Peyer's patch (tissue), 4 donors: ENCODE measurements at regions not wholly inside any gene's neighbourhood (a gene's known extent, or its start where the extent isn't known, plus 50 kb on each side); places are given as distances from the start of the nearest gene placed in this dataset.

Source experiments
- DNase-seq, 3 donors: peaks; one replicate each; pipeline ENCODE4 v3.0.0-alpha.2; 2017 to 2019
- H3K27ac ChIP-seq, 4 donors: fragments of 200-600 bp; sonication (generic); one replicate each; pipeline ENCODE4 v1.5.1; 2016 to 2019
- H3K27me3 ChIP-seq, 2 donors: fragments of 200-600 bp; sonication (generic); one replicate each; pipeline ENCODE4 v1.5.1; 2019
- H3K36me3 ChIP-seq, 3 donors: fragments of 200-600 bp; sonication (generic); one replicate each; pipeline ENCODE4 v1.5.1; 2016 to 2019
- H3K4me1 ChIP-seq, 4 donors: fragments of 200-600 bp; sonication (generic); one replicate each; pipeline ENCODE4 v1.5.1; 2016 to 2019
- H3K4me3 ChIP-seq, 4 donors: fragments of 200-600 bp; sonication (generic); 1 replicate in 3 of 4; 2 replicates in 1 of 4; pipeline ENCODE4 v1.5.1; 2016 to 2019; ENCODE audit warnings: mild to moderate bottlenecking in 1 of 4
- H3K9me3 ChIP-seq, 4 donors: fragments of 200-600 bp; sonication (generic); one replicate each; pipeline ENCODE4 v1.5.1; 2016 to 2019; ENCODE audit warnings: mild to moderate bottlenecking in 1 of 4
- CTCF ChIP-seq, 6 experiments: fragments of 450-650 bp in 4 of 6; fragments of 200-600 bp in 2 of 6; sonication (generic) in 1 of 6; IDR thresholded peaks; one replicate each; pipeline ENCODE4 v1.5.1; 2017 to 2019; ENCODE audit warnings: antibody characterized with exemption in 6 of 6, mild to moderate bottlenecking in 3 of 6, moderate library complexity in 1 of 6
- POLR2A ChIP-seq, 2 donors: fragments of 450-650 bp; IDR thresholded peaks; one replicate each; pipeline ENCODE4 v1.5.1; 2017; ENCODE audit warnings: antibody characterized with exemption in 2 of 2, mild to moderate bottlenecking in 2 of 2, moderate library complexity in 2 of 2

DNA sequence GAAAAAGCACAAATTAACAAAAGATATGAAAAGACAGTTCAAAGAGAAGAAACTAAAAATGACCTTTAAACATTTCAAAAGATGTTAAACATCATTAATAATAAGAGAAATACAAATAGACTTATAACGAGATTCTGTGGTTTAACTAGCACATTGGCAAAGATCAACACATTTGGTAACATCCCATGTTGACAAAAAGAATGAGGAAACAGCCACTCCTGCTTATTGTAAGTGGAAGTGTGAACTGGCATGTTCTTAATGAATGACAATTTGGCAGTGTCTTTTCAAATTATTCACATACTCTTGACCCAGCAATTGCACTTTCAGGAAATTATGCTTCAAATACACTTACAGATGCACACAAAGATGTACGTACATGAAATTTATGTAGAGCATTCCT is 176.3 kb downstream of the TLE1 start:
- TF ChIP-seq POLR2A (IDR thresholded peaks at IDR 0.05) (no peak), CTCF (IDR thresholded peaks at IDR 0.05) (no peak)
- H3K9me3 ChIP-seq = no peaks in the 10 kb centered on the region
- H3K27ac ChIP-seq = no peak overlapping the region
- no peak for DNase-seq
- H3K4me1 ChIP-seq = no peaks in the 10 kb centered on the region
- H3K4me3 ChIP-seq = no peak overlapping the region
- H3K27me3 ChIP-seq = no peaks in the 10 kb centered on the region
- no peaks in the 10 kb centered on the region for H3K36me3 ChIP-seq

DNA sequence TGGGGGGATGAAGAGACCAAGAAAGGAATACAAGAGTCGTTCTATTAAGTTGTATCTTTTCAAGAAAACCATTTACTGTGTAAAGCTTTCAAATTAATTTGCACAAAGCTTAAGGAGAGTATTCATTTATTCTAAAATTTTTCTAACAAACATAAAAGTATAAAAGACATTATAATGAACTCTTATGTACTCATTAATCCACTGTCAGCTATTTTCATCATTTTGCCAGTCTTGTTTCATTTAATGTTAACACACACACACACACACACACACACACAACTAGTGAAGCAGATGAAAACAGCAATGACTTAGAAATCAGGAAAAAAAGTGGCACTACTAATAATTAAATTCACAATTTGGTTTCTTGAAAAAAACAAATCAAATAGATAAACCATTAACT is 176.7 kb downstream of the TLE1 start:
- DNase-seq = no peak

GRCh38 chr9:81508476-81508875 is 180.9 kb downstream of the TLE1 start:
- Histone ChIP-seq H3K4me3 (no peak overlapping the region), H3K9me3 (no peaks in the 10 kb centered on the region), H3K4me1 (no peaks in the 10 kb centered on the region), H3K27me3 (no peaks in the 10 kb centered on the region), H3K27ac (no peak overlapping the region), H3K36me3 (no peaks in the 10 kb centered on the region)
- TF ChIP-seq CTCF (IDR thresholded peaks at IDR 0.05) = no peak
- TF ChIP-seq POLR2A (IDR thresholded peaks at IDR 0.05) = no peak
- no peak for DNase-seq

More for the DNA sequence above, 176.7 kb downstream of the TLE1 start:
- Histone ChIP-seq H3K4me1 (no peaks in the 10 kb centered on the region), H3K9me3 (no peaks in the 10 kb centered on the region), H3K27me3 (no peaks in the 10 kb centered on the region), H3K4me3 (no peak overlapping the region), H3K27ac (no peak overlapping the region), H3K36me3 (no peaks in the 10 kb centered on the region)
- TF ChIP-seq POLR2A (IDR thresholded peaks at IDR 0.05) = no peak
- TF ChIP-seq CTCF (IDR thresholded peaks at IDR 0.05) = no peak

DNA sequence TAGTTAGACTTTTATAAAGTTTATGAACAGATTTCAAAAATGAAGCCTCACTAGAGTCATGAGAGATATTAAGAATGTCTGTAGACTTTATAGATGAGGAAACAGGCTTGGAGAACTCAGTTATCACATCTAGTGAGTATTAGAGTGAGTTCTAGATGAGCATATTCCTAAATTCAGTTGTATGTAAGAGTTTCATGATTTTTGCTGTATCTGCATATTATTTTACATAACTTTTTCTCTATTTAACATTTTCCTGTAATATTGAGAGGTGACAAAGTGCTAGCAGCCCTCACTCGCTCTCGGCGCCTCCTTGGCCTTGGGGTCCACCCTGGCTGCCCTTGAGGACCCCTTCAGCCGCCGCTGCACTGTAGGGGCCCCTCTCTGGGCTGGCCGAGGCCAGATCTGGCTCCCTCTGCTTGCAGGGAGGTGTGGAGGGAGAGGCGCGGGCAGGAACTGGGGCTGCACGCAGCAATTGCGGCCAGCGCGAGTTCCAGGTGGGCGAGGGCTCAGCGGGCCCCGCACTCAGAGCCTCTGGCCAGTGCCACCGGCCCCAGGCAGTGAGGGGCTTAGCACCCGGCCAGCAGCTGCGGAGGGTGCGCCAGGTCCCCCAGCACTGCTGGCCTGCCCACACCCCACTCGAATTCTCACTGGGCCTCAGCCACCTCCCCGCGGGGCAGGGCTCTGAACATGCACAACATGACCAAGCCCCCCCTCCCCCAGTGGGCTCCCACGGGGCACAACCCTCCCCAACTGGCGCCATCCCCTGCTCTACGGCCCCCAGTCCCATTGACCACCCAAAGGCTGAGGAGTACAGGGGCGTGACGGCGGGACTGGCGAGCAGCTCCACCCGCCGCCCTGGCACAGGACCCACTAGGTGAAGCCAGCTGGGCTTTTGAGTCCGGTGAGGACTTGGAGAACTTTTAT is 182.1 kb downstream of the TLE1 start:
- no peaks in the 10 kb centered on the region for H3K27me3 ChIP-seq
- no peaks in the 10 kb centered on the region for H3K9me3 ChIP-seq
- H3K27ac ChIP-seq = no peak overlapping the region
- no peak for DNase-seq
- no peaks in the 10 kb centered on the region for H3K4me1 ChIP-seq
- H3K36me3 ChIP-seq = no peaks in the 10 kb centered on the region
- H3K4me3 ChIP-seq = no peak overlapping the region
- TF ChIP-seq CTCF (IDR thresholded peaks at IDR 0.05) (no peak), POLR2A (IDR thresholded peaks at IDR 0.05) (no peak)

DNA sequence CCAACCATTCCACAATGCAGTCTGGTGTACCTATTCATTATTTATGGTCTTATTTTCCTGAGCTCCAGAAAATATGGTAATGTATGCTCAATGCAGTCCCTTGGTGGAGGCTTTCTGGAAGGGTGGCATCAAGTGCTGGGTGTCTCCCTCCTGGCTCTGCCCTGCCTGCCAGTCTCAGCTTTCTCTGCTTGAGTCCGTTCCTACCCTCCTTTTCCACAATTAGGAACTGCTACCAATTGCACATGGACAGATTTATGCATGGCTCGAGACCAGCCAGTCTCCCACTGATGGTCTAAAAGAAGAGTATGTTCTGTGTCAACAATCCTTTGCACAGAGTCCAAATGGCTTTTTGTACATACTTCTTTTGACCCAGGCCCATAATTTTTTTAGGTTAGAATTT is 189.8 kb downstream of the TLE1 start:
- no peaks in the 10 kb centered on the region for H3K27me3 ChIP-seq
- DNase-seq = no peak
- no peaks in the 10 kb centered on the region for H3K36me3 ChIP-seq
- no peak overlapping the region for H3K4me3 ChIP-seq
- H3K27ac ChIP-seq = peak overlapping the region in 1 of 4 donors; percentile 44
- TF ChIP-seq CTCF (IDR thresholded peaks at IDR 0.05) (no peak), POLR2A (IDR thresholded peaks at IDR 0.05) (no peak)
- H3K4me1 ChIP-seq = no peaks in the 10 kb centered on the region
- no peaks in the 10 kb centered on the region for H3K9me3 ChIP-seq
